ENCODE measurements at regions not wholly inside any gene's neighbourhood (a gene's known extent, or its start where the extent isn't known, plus 50 kb on each side); places are given as distances from the start of the nearest gene placed in this dataset.

DNA sequence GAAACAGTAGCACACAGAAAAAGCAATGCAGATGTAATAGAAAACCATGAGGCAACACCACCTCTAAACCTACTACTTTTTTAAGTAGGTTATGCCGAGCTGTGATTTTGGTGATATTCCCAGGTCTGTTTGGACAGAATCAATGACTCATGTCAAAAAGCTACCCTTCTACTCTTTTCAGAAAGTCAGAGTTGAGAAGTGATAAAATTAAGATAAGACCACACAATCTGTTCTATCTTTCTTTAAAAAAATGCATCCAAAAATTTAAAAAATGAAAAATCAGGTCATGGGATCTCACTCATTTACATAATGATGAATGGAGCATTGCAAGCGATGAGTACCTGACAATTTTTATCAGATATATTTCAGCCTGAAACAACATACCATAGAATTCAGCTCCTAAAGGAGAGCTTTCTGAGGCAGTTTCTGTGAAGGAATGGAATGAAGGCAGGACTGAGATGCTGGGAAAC, 826.3 kb downstream of the BCL11A start:
- intact Hi-C loops (cut with DNase I) = no loop called here
- Histone ChIP-seq H3K27me3 (ENCODE audit: insufficient read depth in 3 of 3, low read length in 2 of 3) (no peaks in the 10 kb centered on the region), H3K36me3 (ENCODE audit: insufficient read depth in 1 of 2, low read depth in 1 of 2) (no peaks in the 10 kb centered on the region), H3K4me3 (no peak overlapping the region), H3K27ac (no peak overlapping the region), H3K4me1 (no peaks in the 10 kb centered on the region), H3K9me3 (no peaks in the 10 kb centered on the region)
- DNase-seq (no peak), ATAC-seq (no peak)
- WGBS, 3 donors = 75 to 82% (median 80%) methylated on average over 2 of the region's 2 CpGs
- TF ChIP-seq, protein P1, sequence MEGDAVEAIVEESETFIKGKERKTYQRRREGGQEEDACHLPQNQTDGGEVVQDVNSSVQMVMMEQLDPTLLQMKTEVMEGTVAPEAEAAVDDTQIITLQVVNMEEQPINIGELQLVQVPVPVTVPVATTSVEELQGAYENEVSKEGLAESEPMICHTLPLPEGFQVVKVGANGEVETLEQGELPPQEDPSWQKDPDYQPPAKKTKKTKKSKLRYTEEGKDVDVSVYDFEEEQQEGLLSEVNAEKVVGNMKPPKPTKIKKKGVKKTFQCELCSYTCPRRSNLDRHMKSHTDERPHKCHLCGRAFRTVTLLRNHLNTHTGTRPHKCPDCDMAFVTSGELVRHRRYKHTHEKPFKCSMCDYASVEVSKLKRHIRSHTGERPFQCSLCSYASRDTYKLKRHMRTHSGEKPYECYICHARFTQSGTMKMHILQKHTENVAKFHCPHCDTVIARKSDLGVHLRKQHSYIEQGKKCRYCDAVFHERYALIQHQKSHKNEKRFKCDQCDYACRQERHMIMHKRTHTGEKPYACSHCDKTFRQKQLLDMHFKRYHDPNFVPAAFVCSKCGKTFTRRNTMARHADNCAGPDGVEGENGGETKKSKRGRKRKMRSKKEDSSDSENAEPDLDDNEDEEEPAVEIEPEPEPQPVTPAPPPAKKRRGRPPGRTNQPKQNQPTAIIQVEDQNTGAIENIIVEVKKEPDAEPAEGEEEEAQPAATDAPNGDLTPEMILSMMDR (IDR thresholded peaks at IDR 0.05) = no peak

DNA sequence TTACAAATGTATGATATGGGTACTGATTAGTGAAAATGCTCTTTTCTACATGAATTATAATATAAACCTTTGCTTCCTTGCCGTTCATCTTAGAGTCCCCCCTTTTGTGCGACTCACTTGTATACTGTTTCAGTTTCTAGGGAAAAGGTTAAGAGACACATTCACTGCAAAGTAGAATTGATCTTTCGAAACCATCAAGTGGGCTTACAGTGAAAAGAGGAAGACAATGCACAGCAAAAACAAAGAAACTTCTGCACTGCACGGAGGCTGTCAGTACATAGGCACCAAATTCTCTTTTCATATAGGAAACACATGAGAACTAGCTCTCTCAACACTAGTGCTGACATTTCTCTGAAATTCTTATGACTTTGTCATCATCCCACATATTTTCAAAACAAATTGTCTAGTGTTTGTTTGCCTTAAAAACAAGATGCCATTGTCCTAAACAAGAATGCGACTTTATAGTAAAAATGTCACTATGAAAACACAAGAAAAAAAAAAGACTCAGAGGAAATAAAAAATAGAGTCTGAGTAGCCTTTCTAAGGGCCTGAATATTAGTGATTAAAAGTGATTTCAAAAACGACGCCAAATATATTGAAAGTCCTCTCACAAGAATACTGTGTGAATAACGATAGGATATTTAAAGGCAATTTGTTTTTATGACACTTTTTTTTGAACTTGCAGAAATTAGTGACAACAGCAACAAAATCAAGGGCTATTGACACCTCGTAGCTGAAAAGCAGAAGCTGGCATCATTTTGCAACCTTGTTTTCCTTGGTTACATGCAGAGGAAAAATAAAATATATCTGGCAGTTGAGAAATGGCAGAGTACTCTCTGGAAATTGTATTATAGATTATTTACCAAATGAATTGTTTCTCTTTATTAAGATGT, 827.0 kb downstream of the BCL11A start:
- DNase-seq (no peak), ATAC-seq (no peak)
- H3K9me3 ChIP-seq = no peaks in the 10 kb centered on the region
- WGBS, 3 donors = 55 to 59% (median 59%) methylated on average over 9 of the region's 9 CpGs
- H3K4me3 ChIP-seq = no peak overlapping the region
- TF ChIP-seq, protein P1 (IDR thresholded peaks at IDR 0.05) = no peak
- intact Hi-C loops (cut with DNase I) = no loop called here
- no peaks in the 10 kb centered on the region for H3K36me3 ChIP-seq (ENCODE audit: insufficient read depth in 1 of 2, low read depth in 1 of 2)
- no peaks in the 10 kb centered on the region for H3K4me1 ChIP-seq
- H3K27ac ChIP-seq = no peak overlapping the region
- no peaks in the 10 kb centered on the region for H3K27me3 ChIP-seq (ENCODE audit: insufficient read depth in 3 of 3, low read length in 2 of 3)

DNA sequence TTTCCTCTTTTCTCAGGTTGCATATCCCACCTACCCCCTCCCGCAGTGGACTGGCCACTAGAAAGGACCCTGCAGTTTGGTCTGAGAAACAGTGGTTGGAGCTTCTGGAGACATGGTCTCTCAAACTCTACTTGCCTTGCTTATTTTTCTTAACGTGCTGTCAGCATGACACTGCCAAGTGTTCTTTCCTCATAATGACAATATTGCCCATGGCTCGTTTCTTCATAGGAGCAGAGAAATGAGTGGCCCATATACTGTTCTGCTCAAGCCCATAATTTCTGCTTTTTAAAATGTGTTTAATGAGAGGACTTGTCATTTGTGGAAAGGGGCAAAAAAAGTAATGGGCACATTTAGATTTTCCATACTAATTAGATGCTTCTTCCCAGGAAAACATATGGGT, 828.7 kb downstream of the BCL11A start:
- Histone ChIP-seq H3K36me3 (ENCODE audit: insufficient read depth in 1 of 2, low read depth in 1 of 2) (no peaks in the 10 kb centered on the region), H3K27ac (no peak overlapping the region), H3K9me3 (no peaks in the 10 kb centered on the region), H3K4me3 (no peak overlapping the region), H3K27me3 (ENCODE audit: insufficient read depth in 3 of 3, low read length in 2 of 3) (no peaks in the 10 kb centered on the region), H3K4me1 (no peaks in the 10 kb centered on the region)
- intact Hi-C loops (cut with DNase I) = no loop called here
- ATAC-seq = no peak
- TF ChIP-seq, protein P1 (IDR thresholded peaks at IDR 0.05) = no peak
- no peak for DNase-seq
- WGBS, 3 donors = 70 to 79% (median 71%) methylated on average over 3 of the region's 3 CpGs

DNA sequence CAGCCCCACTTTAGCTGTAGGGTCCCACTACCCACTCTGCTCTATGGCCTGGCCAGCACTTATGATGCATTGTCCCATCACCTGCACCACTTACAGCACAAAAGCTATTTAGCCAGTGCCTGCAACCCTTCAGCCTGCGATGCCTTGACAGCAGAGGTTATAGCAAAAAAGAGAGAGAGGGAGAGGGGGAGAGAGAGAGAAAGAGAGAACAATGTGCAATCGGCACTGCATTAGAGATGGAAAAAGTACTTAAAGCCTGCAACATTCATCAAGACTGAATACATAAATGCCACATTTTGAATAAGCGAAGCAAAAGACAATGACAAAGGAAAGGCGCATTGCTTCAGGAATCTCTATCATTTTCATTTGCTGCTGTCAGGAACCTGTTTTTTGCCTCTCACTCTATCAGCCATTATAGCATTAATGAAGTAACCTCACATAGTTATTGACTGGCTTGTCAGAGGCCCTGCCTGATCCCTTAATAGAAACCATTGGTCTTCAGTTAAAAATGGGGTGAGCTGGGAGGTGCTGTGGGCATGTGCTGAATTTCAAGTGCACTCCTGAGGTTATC, 833.1 kb downstream of the BCL11A start:
- Histone ChIP-seq H3K27me3 (ENCODE audit: insufficient read depth in 3 of 3, low read length in 2 of 3) (peaks cover 0 to 2% (median 0%) of the 10 kb centered on the region in 3 donors), H3K4me3 (no peak overlapping the region), H3K4me1 (no peaks in the 10 kb centered on the region), H3K27ac (no peak overlapping the region), H3K9me3 (no peaks in the 10 kb centered on the region), H3K36me3 (ENCODE audit: insufficient read depth in 1 of 2, low read depth in 1 of 2) (no peaks in the 10 kb centered on the region)
- intact Hi-C loops (cut with DNase I) = no loop called here
- DNase-seq (no peak), ATAC-seq (no peak)
- 90 to 97% (median 96%) methylated on average over 4 of the region's 4 CpGs for WGBS, 3 donors
- TF ChIP-seq, protein P1 (IDR thresholded peaks at IDR 0.05) = no peak
